H9 (cell line): ENCODE measurements at regions not wholly inside any gene's neighbourhood (a gene's known extent, or its start where the extent isn't known, plus 50 kb on each side); places are given as distances from the start of the nearest gene placed in this dataset.

Source experiments
- DNase-seq: peaks from one replicate; pipeline ENCODE4 v3.0.0-alpha.2; 2017
- H2AFZ ChIP-seq: one replicate; pipeline ENCODE4 v1.6.1; 2013; ENCODE audit warnings: mild to moderate bottlenecking, low read length, control low read depth, moderate library complexity
- H2AK5ac ChIP-seq: 2 replicates; pipeline ENCODE4 v1.6.1; 2013; ENCODE audit warnings: low read length, control low read depth, mixed read lengths; ENCODE audit not compliant: insufficient read length
- H2BK120ac ChIP-seq: one replicate; pipeline ENCODE4 v1.6.1; 2013; ENCODE audit warnings: low read depth, mild to moderate bottlenecking, low read length, control low read depth, inconsistent platforms; ENCODE audit not compliant: poor library complexity, severe bottlenecking
- H2BK12ac ChIP-seq: 2 replicates; pipeline ENCODE4 v1.6.1; 2013; ENCODE audit warnings: low read length, control low read depth, mixed read lengths, low read depth; ENCODE audit not compliant: insufficient read length
- H2BK15ac ChIP-seq: 2 replicates; pipeline ENCODE4 v1.6.1; 2013; ENCODE audit warnings: low read depth, low read length, control low read depth
- H2BK20ac ChIP-seq: one replicate; pipeline ENCODE4 v1.6.1; 2013; ENCODE audit warnings: low read depth, mild to moderate bottlenecking, low read length, control low read depth, inconsistent platforms; ENCODE audit not compliant: poor library complexity, severe bottlenecking
- H2BK5ac ChIP-seq: 2 replicates; pipeline ENCODE4 v1.6.1; 2013; ENCODE audit warnings: low read length, control low read depth, mixed read lengths; ENCODE audit not compliant: insufficient read length
- H3K14ac ChIP-seq: 2 replicates; pipeline ENCODE4 v1.6.1; 2013; ENCODE audit warnings: low read length, control low read depth; ENCODE audit not compliant: insufficient read depth
- H3K18ac ChIP-seq: 2 replicates; pipeline ENCODE4 v1.6.1; 2013; ENCODE audit warnings: low read depth, mild to moderate bottlenecking, mixed read lengths, low read length, control low read depth; ENCODE audit not compliant: insufficient read length
- H3K23ac ChIP-seq: 2 replicates; pipeline ENCODE4 v1.6.1; 2013; ENCODE audit warnings: low read length, control low read depth, mixed read lengths, low read depth; ENCODE audit not compliant: insufficient read length
- H3K23me2 ChIP-seq: 2 replicates; pipeline ENCODE4 v1.6.1; 2013; ENCODE audit warnings: low read depth, mild to moderate bottlenecking, mixed read lengths, low read length, control low read depth; ENCODE audit not compliant: insufficient read length, poor library complexity, severe bottlenecking
- H3K27ac ChIP-seq: 2 replicates; pipeline ENCODE4 v1.5.1; 2013; ENCODE audit warnings: low read length, control low read depth, mixed read lengths, low read depth; ENCODE audit not compliant: insufficient read length
- H3K27me3 ChIP-seq: 2 replicates; pipeline ENCODE4 v1.6.1; 2013; ENCODE audit warnings: low read length, control low read depth, inconsistent platforms; ENCODE audit not compliant: insufficient read depth
- H3K4ac ChIP-seq: 2 replicates; pipeline ENCODE4 v1.6.1; 2013; ENCODE audit warnings: low read depth, mild to moderate bottlenecking, control low read depth, inconsistent platforms, low read length, moderate library complexity
- H3K4me1 ChIP-seq: 2 replicates; pipeline ENCODE4 v1.6.1; 2013; ENCODE audit warnings: low read length, control low read depth, inconsistent platforms; ENCODE audit not compliant: insufficient read depth
- H3K4me2 ChIP-seq: 2 replicates; pipeline ENCODE4 v1.6.1; 2013; ENCODE audit warnings: low read length, control low read depth, mixed read lengths; ENCODE audit not compliant: insufficient read length, insufficient read depth
- H3K56ac ChIP-seq: 2 replicates; pipeline ENCODE4 v1.6.1; 2013; ENCODE audit warnings: low read depth, mild to moderate bottlenecking, mixed read lengths, low read length, control low read depth; ENCODE audit not compliant: insufficient read length
- H3K79me1 ChIP-seq: 2 replicates; pipeline ENCODE4 v1.6.1; 2013; ENCODE audit warnings: low read depth, mild to moderate bottlenecking, moderate library complexity, low read length, control low read depth, inconsistent platforms; ENCODE audit not compliant: insufficient read depth, poor library complexity, severe bottlenecking
- H3K79me2 ChIP-seq: 2 replicates; pipeline ENCODE4 v1.6.1; 2013; ENCODE audit warnings: low read length, control low read depth, inconsistent platforms; ENCODE audit not compliant: insufficient read depth
- H3K9ac ChIP-seq: 2 replicates; pipeline ENCODE4 v1.6.1; 2013; ENCODE audit warnings: low read length, control low read depth, mixed read lengths; ENCODE audit not compliant: insufficient read length; ENCODE audit errors: extremely low read depth
- H3K9me3 ChIP-seq: one replicate; pipeline ENCODE4 v1.6.1; 2013; ENCODE audit warnings: low read depth, low read length, inconsistent platforms; ENCODE audit not compliant: control insufficient read depth
- H3T11ph ChIP-seq: one replicate; pipeline ENCODE4 v1.6.1; 2013; ENCODE audit warnings: mild to moderate bottlenecking, low read length, control low read depth, inconsistent platforms
- H4K20me1 ChIP-seq: one replicate; pipeline ENCODE4 v1.6.1; 2013; ENCODE audit not compliant: control insufficient read depth, insufficient read length, insufficient read depth
- H4K5ac ChIP-seq: 2 replicates; pipeline ENCODE4 v1.6.1; 2013; ENCODE audit warnings: low read depth, mild to moderate bottlenecking, mixed read lengths, low read length, control low read depth; ENCODE audit not compliant: insufficient read length
- H4K8ac ChIP-seq: replicated peaks from 2 replicates; pipeline ENCODE4 v1.6.1; 2013; ENCODE audit warnings: low read length, control low read depth, mixed read lengths, low read depth; ENCODE audit not compliant: insufficient read length
- H4K91ac ChIP-seq: 2 replicates; pipeline ENCODE4 v1.6.1; 2013; ENCODE audit warnings: low read depth, mild to moderate bottlenecking, moderate library complexity, mixed read lengths, low read length, control low read depth; ENCODE audit not compliant: insufficient read length
- H3K27ac Mint-ChIP-seq, 3 experiments: 2 replicates in 2 of 3; 3 replicates in 1 of 3; pipeline ENCODE4 v1.8.0; 2020 to 2021; ENCODE audit warnings: mixed read lengths in 3 of 3, mild to moderate bottlenecking in 1 of 3, moderate library complexity in 1 of 3
- H3K27me3 Mint-ChIP-seq: 2 replicates; pipeline ENCODE4 v1.8.0; 2021; ENCODE audit warnings: low read depth, mild to moderate bottlenecking, moderate library complexity, mixed read lengths
- H3K36me3 Mint-ChIP-seq, 3 experiments: 2 replicates in 2 of 3; 3 replicates in 1 of 3; pipeline ENCODE4 v1.8.0; 2020 to 2021; ENCODE audit warnings: low read depth in 3 of 3, mixed read lengths in 3 of 3; ENCODE audit not compliant: insufficient read depth in 1 of 3
- H3K4me1 Mint-ChIP-seq, 2 experiments: 2 replicates each; pipeline ENCODE4 v1.8.0; 2020; ENCODE audit warnings: mixed read lengths in 2 of 2
- H3K4me3 Mint-ChIP-seq, 2 experiments: 2 replicates in 1 of 2; 3 replicates in 1 of 2; pipeline ENCODE4 v1.8.0; 2020 to 2021; ENCODE audit warnings: mild to moderate bottlenecking in 2 of 2, mixed read lengths in 2 of 2, moderate library complexity in 1 of 2
- H3K9me3 Mint-ChIP-seq, 2 experiments: 2 replicates in 1 of 2; 3 replicates in 1 of 2; pipeline ENCODE4 v1.8.0; 2020; ENCODE audit warnings: mild to moderate bottlenecking in 2 of 2, mixed read lengths in 2 of 2, moderate library complexity in 1 of 2
- TF ChIP-seq, protein P1 (sequence below): fragments of 200-600 bp; sonication (generic); conservative IDR thresholded peaks from 3 replicates; pipeline ENCODE4 v1.8.0; 2021; ENCODE audit warnings: antibody characterized with exemption, mild to moderate bottlenecking

DNA sequence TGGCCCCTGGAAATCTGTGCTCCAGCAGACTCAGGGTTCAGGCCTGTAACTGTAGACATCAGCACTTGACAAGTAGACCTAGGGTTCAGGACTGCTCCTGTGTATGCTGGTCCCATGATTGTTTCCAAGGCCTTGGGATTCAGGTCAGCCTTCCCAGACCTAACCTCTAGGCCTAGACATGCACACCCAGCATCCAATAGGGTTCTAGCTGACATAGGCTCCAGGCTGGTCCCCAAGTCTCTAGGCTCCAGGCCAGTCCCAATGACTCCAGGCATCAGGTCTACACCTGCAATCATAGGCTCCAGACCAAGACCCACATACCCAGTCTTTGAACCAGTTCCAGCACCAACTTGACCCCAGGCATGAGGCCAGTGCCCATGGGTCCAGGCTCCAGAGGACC, 166.2 kb upstream of the GRIA4 start:
- H3K4me2 ChIP-seq, result no peak overlapping the region
- TF ChIP-seq, protein P1, sequence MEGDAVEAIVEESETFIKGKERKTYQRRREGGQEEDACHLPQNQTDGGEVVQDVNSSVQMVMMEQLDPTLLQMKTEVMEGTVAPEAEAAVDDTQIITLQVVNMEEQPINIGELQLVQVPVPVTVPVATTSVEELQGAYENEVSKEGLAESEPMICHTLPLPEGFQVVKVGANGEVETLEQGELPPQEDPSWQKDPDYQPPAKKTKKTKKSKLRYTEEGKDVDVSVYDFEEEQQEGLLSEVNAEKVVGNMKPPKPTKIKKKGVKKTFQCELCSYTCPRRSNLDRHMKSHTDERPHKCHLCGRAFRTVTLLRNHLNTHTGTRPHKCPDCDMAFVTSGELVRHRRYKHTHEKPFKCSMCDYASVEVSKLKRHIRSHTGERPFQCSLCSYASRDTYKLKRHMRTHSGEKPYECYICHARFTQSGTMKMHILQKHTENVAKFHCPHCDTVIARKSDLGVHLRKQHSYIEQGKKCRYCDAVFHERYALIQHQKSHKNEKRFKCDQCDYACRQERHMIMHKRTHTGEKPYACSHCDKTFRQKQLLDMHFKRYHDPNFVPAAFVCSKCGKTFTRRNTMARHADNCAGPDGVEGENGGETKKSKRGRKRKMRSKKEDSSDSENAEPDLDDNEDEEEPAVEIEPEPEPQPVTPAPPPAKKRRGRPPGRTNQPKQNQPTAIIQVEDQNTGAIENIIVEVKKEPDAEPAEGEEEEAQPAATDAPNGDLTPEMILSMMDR, result no peak
- Mint-ChIP-seq H3K4me3 (no peak overlapping the region), H3K4me1 (peaks cover 3% of the 10 kb centered on the region in 2 experiments; a peak in 1 of 4 replicates), H3K9me3 (no peaks in the 10 kb centered on the region; a peak in 1 of 5 replicates), H3K27me3 (no peaks in the 10 kb centered on the region), H3K27ac (no peak overlapping the region), H3K36me3 (peaks cover 0 to 1% (median 0%) of the 10 kb centered on the region in 3 experiments; a peak in 1 of 7 replicates)
- no peak overlapping the region; the same call in 1 of the 2 replicates for H3K14ac ChIP-seq
- H2BK120ac ChIP-seq, result no peak overlapping the region
- no peaks in the 10 kb centered on the region for H3K79me1 ChIP-seq
- H3K23me2 ChIP-seq, result no peaks in the 10 kb centered on the region
- H2AK5ac ChIP-seq, result no peak overlapping the region
- no peak overlapping the region for H3T11ph ChIP-seq
- H2BK5ac ChIP-seq, result no peak overlapping the region
- H2BK20ac ChIP-seq, result no peak overlapping the region
- H3K27ac ChIP-seq, result no peak overlapping the region
- no peak overlapping the region for H4K91ac ChIP-seq
- no peak overlapping the region for H4K5ac ChIP-seq
- no peak overlapping the region for H2BK12ac ChIP-seq
- no peak overlapping the region for H3K18ac ChIP-seq
- H2BK15ac ChIP-seq, result no peak overlapping the region
- no peaks in the 10 kb centered on the region for H3K9me3 ChIP-seq
- no peak overlapping the region for H3K4ac ChIP-seq
- no peaks in the 10 kb centered on the region for H3K79me2 ChIP-seq
- H3K4me1 ChIP-seq, result no peaks in the 10 kb centered on the region
- no peak overlapping the region for H4K8ac ChIP-seq
- DNase-seq, result no peak
- H2AFZ ChIP-seq, result no peak overlapping the region
- no peak overlapping the region for H3K23ac ChIP-seq
- H3K9ac ChIP-seq, result no peak overlapping the region
- H3K56ac ChIP-seq, result no peak overlapping the region
- no peaks in the 10 kb centered on the region for H3K27me3 ChIP-seq
- H4K20me1 ChIP-seq, result no peaks in the 10 kb centered on the region
